GM12878 (cell line): ENCODE measurements at regions not wholly inside any gene's neighbourhood (a gene's known extent, or its start where the extent isn't known, plus 50 kb on each side); places are given as distances from the start of the nearest gene placed in this dataset.

ENCODE experiments used
- ATAC-seq: fragments of 200-7000 bp; cut with Tn5 transposase; 3 replicates; pipeline ENCODE4 v1.9.1; 2020; ENCODE audit warnings: mild to moderate bottlenecking, moderate library complexity
- BruUV-seq: library from RNA; stranded (reverse); fragments of 400-500 nt; replicated peaks from 2 replicates; lab custom pipeline; 2021; lab: Mats Ljungman, UMichigan
- CTCF ChIA-PET: fragments of 300-600 bp; sonication (Branson Sonifier 250); formaldehyde crosslinking; extraction: SDS; loops from one replicate; lab custom pipeline; 2021; ENCODE audit warnings: inconsistent platforms; lab: Yijun Ruan, JAX
- POLR2A ChIA-PET: fragments of 350-600 bp; formaldehyde crosslinking; extraction: SDS; loops from one replicate; lab custom pipeline; 2021; ENCODE audit warnings: inconsistent platforms; lab: Charles Lee
- RAD21 ChIA-PET: fragments of 300-600 bp; sonication (Branson Sonifier 250); formaldehyde crosslinking; loops from one replicate; lab custom pipeline; 2023; ENCODE audit warnings: antibody characterized with exemption; ENCODE audit not compliant: unreplicated experiment; lab: Charles Lee
- SMC1A ChIA-PET: fragments of 300-600 bp; sonication (Branson Sonifier 250); formaldehyde crosslinking; loops from one replicate; lab custom pipeline; 2023; ENCODE audit not compliant: unreplicated experiment, uncharacterized antibody; lab: Charles Lee
- DNase-seq: peaks from one replicate; pipeline ENCODE4 v3.0.0-alpha.2; 2011; ENCODE audit warnings: low read depth, low spot score
- FAIRE-seq: peaks from 3 replicates; lab custom pipeline; 2011; peaks lifted over from hg19 to GRCh38; lab: Jason Lieb, UNC
- H2AFZ ChIP-seq: 2 replicates; pipeline ENCODE4 v1.6.0; 2011; ENCODE audit warnings: low read depth, low read length, control low read depth; ENCODE audit not compliant: control insufficient read depth
- H3K27ac ChIP-seq: 2 replicates; pipeline ENCODE4 v1.5.1; 2011; ENCODE audit warnings: control low read depth; ENCODE audit not compliant: control insufficient read depth, insufficient read depth
- H3K27me3 ChIP-seq, 2 experiments: replicated peaks in 1 of 2; 2 replicates each; pipeline versions ENCODE4 v1.6.0 to v1.6.1; 2011; ENCODE audit warnings: low read length in 1 of 2; ENCODE audit not compliant: control insufficient read depth in 2 of 2, insufficient read depth in 2 of 2
- H3K36me3 ChIP-seq, 2 experiments: 2 replicates each; pipeline ENCODE4 v1.5.1; 2011; ENCODE audit warnings: low read length in 1 of 2; ENCODE audit not compliant: control insufficient read depth in 2 of 2, insufficient read depth in 2 of 2
- H3K4me1 ChIP-seq: 2 replicates; pipeline ENCODE4 v1.6.1; 2011; ENCODE audit warnings: mild to moderate bottlenecking, low read length, moderate library complexity, mixed read lengths; ENCODE audit not compliant: control insufficient read depth, insufficient read depth
- H3K4me2 ChIP-seq: 2 replicates; pipeline ENCODE4 v1.6.0; 2011; ENCODE audit warnings: control low read depth; ENCODE audit not compliant: control insufficient read depth, insufficient read depth
- H3K4me3 ChIP-seq: fragments of 200-600 bp; sonication (generic); 2 replicates; pipeline ENCODE4 v1.5.1; 2016
- H3K79me2 ChIP-seq: 2 replicates; pipeline ENCODE4 v1.6.0; 2011; ENCODE audit warnings: low read length; ENCODE audit not compliant: control insufficient read depth, insufficient read depth
- H3K9ac ChIP-seq: 2 replicates; pipeline ENCODE4 v1.8.0; 2011; ENCODE audit warnings: low read length, control low read depth, mixed read lengths; ENCODE audit not compliant: control insufficient read depth, insufficient read depth
- H3K9me3 ChIP-seq: replicated peaks from 3 replicates; pipeline ENCODE4 v1.5.1; 2011; ENCODE audit warnings: mild to moderate bottlenecking, low read length; ENCODE audit not compliant: control insufficient read depth, insufficient read depth
- H4K20me1 ChIP-seq: 2 replicates; pipeline ENCODE4 v1.6.0; 2011; ENCODE audit not compliant: control insufficient read depth, insufficient read depth
- CREB1 ChIP-seq: IDR thresholded peaks from 2 replicates; pipeline ENCODE4 v1.6.1; 2012; ENCODE audit warnings: low read depth, mild to moderate bottlenecking, inconsistent platforms
- IKZF2 ChIP-seq, 2 experiments: fragments of 450-650 bp; IDR thresholded peaks; 2 replicates each; pipeline ENCODE4 v1.6.1; 2017; ENCODE audit warnings: mild to moderate bottlenecking in 2 of 2, moderate library complexity in 2 of 2
- KAT2A ChIP-seq: conservative IDR thresholded peaks from 2 replicates; pipeline ENCODE4 v1.6.1; 2011; ENCODE audit warnings: low read depth, low read length; ENCODE audit not compliant: control insufficient read depth
- NFYA ChIP-seq: IDR thresholded peaks from 2 replicates; pipeline ENCODE4 v1.6.1; 2011; ENCODE audit warnings: low read depth, mild to moderate bottlenecking, low read length, improper control_type of control experiment, borderline replicate concordance
- NR2C2 ChIP-seq: IDR thresholded peaks from 2 replicates; pipeline ENCODE4 v1.6.1; 2011; ENCODE audit warnings: borderline replicate concordance, low read depth; ENCODE audit not compliant: control insufficient read depth, insufficient read length
- PAX5 ChIP-seq: IDR thresholded peaks from 2 replicates; pipeline ENCODE4 v1.6.1; 2011; ENCODE audit warnings: low read depth, low read length, borderline replicate concordance
- PBX3 ChIP-seq: IDR thresholded peaks from 2 replicates; pipeline ENCODE4 v1.6.1; 2011; ENCODE audit warnings: mild to moderate bottlenecking, low read depth, low read length, moderate library complexity; ENCODE audit not compliant: insufficient replicate concordance
- POLR2AphosphoS5 ChIP-seq: IDR thresholded peaks from 2 replicates; pipeline ENCODE4 v1.6.1; 2011; ENCODE audit warnings: mild to moderate bottlenecking, low read length, inconsistent platforms
- ZNF207 ChIP-seq: fragments of 450-650 bp; IDR thresholded peaks from 2 replicates; pipeline ENCODE4 v1.6.1; 2014; ENCODE audit warnings: antibody characterized with exemption, mild to moderate bottlenecking, borderline replicate concordance
- ZZZ3 ChIP-seq: IDR thresholded peaks from 2 replicates; pipeline ENCODE4 v1.6.1; 2011; ENCODE audit warnings: low read depth; ENCODE audit not compliant: control insufficient read depth, insufficient read length
- WGBS: methylation state at CpG from one replicate; pipeline ENCODE4 v1.1.6; 2016; ENCODE audit warnings: low lambda C conversion rate; ENCODE audit not compliant: insufficient replicate concordance, insufficient coverage; ENCODE audit errors: missing lambda C conversion rate; 5-methylcytosine and 5-hydroxymethylcytosine counted together
- in situ Hi-C: fragments of 300-500 bp; cut with MboI; formaldehyde crosslinking; loops from 9 replicates; pipeline ENCODE4 v1.14.3; 2018; ENCODE audit warnings: mixed read lengths
- intact Hi-C: fragments of 100-400 bp; cut with micrococcal nuclease; formaldehyde crosslinking; loops from one replicate; pipeline ENCODE4 v1.14.2; 2022; ENCODE audit not compliant: unreplicated experiment
- TF ChIP-seq, protein P1 (sequence below): IDR thresholded peaks from 2 replicates; pipeline ENCODE4 v1.6.1; 2011; ENCODE audit warnings: low read depth, mild to moderate bottlenecking, low read length, moderate library complexity, borderline replicate concordance; ENCODE audit errors: extremely low read depth

- TF ChIP-seq NFYA (no peak), POLR2AphosphoS5 (no peak), IKZF2 (IDR thresholded peaks at IDR 0.05) (no peak), ZNF207 (no peak), PBX3 (no peak), CREB1 (no peak)
Observed at GRCh38 chr1:58859769-58860485, 76.1 kb upstream of the JUN start (continued).

GRCh38 chr1:58861076-58861475 lies 77.2 kb upstream of the JUN start:
- Histone ChIP-seq H3K4me3 (no peak overlapping the region), H3K4me1 (peaks cover 27% of the 10 kb centered on the region), H3K27ac (no peak overlapping the region), H4K20me1 (no peaks in the 10 kb centered on the region), H3K36me3 (no peaks in the 10 kb centered on the region), H2AFZ (no peak overlapping the region), H3K9me3 (no peaks in the 10 kb centered on the region), H3K9ac (no peak overlapping the region), H3K79me2 (no peaks in the 10 kb centered on the region), H3K27me3 (no peaks in the 10 kb centered on the region), H3K4me2 (no peak overlapping the region)
- CTCF ChIA-PET: interaction anchor here (0.7 to 1.2 kb wide), 3 partner anchors 136 to 532 kb away, joined by 3 to 4 read pairs (median 3); no protein-coding TSS in a partner anchor
- 57% methylated on average over 1 of the region's 1 CpG for WGBS
- no peak for TF ChIP-seq KAT2A
- no peak for TF ChIP-seq ZZZ3
- TF ChIP-seq PAX5: no peak
- TF ChIP-seq, protein P1, sequence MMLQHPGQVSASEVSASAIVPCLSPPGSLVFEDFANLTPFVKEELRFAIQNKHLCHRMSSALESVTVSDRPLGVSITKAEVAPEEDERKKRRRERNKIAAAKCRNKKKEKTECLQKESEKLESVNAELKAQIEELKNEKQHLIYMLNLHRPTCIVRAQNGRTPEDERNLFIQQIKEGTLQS: no peak
- no peak for TF ChIP-seq NR2C2
- FAIRE-seq: no peak
- intact Hi-C loops: no loop called here
- RAD21 ChIA-PET: interaction anchor here (0.7 kb wide), 1 partner anchor 35 kb away, joined by 3 read pairs; no protein-coding TSS in a partner anchor
- no peak for ATAC-seq
- DNase-seq: no peak
- BruUV-seq: no TSS peak
- POLR2A ChIA-PET: interaction anchor here (0.7 kb wide), 3 partner anchors 10 to 65 kb away, joined by 3 to 12 read pairs (median 4); no protein-coding TSS in a partner anchor
- SMC1A ChIA-PET: interaction anchor here (0.7 to 2.3 kb wide), 5 partner anchors 17 to 169 kb away, joined by 3 to 9 read pairs (median 4); no protein-coding TSS in a partner anchor
- in situ Hi-C loops: no loop called here
